Breast epithelium (tissue), 4 donors: ENCODE measurements at regions not wholly inside any gene's neighbourhood (a gene's known extent, or its start where the extent isn't known, plus 50 kb on each side); places are given as distances from the start of the nearest gene placed in this dataset.
A peak's percentile ranks its signal among the peaks of the same experiment; 100 is the strongest.

Experiments
- DNase-seq, 2 donors: peaks; one replicate each; pipeline ENCODE4 v3.0.0-alpha.2; 2019; ENCODE audit warnings: low spot score in 2 of 2
- H3K27ac ChIP-seq, 2 donors: fragments of 200-600 bp; sonication (generic) in 1 of 2; one replicate each; pipeline ENCODE4 v1.5.1; 2016 to 2019; ENCODE audit warnings: mild to moderate bottlenecking in 1 of 2
- H3K27me3 ChIP-seq, 2 donors: fragments of 200-600 bp; sonication (generic) in 1 of 2; one replicate each; pipeline versions ENCODE4 v1.5.1 to v1.6.0; 2017 to 2019; ENCODE audit warnings: control low read depth in 1 of 2, mild to moderate bottlenecking in 1 of 2
- H3K36me3 ChIP-seq: fragments of 200-600 bp; one replicate; pipeline ENCODE4 v1.5.1; 2019
- H3K4me1 ChIP-seq, 2 donors: fragments of 200-600 bp; sonication (generic); one replicate each; pipeline ENCODE4 v1.5.1; 2016 to 2019; ENCODE audit warnings: control low read depth in 1 of 2
- H3K4me3 ChIP-seq, 3 donors: fragments of 200-600 bp; sonication (generic); 1 replicate in 2 of 3; 2 replicates in 1 of 3; pipeline ENCODE4 v1.5.1; 2016 to 2019; ENCODE audit warnings: mild to moderate bottlenecking in 3 of 3, moderate library complexity in 2 of 3
- H3K9me3 ChIP-seq, 2 donors: fragments of 200-600 bp; sonication (generic) in 1 of 2; one replicate each; pipeline ENCODE4 v1.5.1; 2016 to 2019; ENCODE audit warnings: control low read depth in 1 of 2
- POLR2A ChIP-seq: fragments of 450-650 bp; IDR thresholded peaks from one replicate; pipeline ENCODE4 v1.6.1; 2016; ENCODE audit warnings: antibody characterized with exemption, mild to moderate bottlenecking, moderate library complexity
- POLR2AphosphoS5 ChIP-seq, 3 donors: sonication (generic); formaldehyde crosslinking; IDR thresholded peaks; one replicate each; pipeline ENCODE4 v1.6.1; 2017; ENCODE audit warnings: antibody characterized with exemption in 3 of 3
- intact Hi-C: fragments of 100-400 bp; cut with DNase I; formaldehyde crosslinking; loops from one replicate; pipeline ENCODE4 v1.15.1; 2023; ENCODE audit warnings: low total_unique reads
- TF ChIP-seq, protein P1 (sequence below), 3 donors: fragments of 450-650 bp; IDR thresholded peaks; one replicate each; pipeline ENCODE4 v1.5.1; 2016 to 2017; ENCODE audit warnings: antibody characterized with exemption in 3 of 3, mild to moderate bottlenecking in 3 of 3, moderate library complexity in 3 of 3

DNA sequence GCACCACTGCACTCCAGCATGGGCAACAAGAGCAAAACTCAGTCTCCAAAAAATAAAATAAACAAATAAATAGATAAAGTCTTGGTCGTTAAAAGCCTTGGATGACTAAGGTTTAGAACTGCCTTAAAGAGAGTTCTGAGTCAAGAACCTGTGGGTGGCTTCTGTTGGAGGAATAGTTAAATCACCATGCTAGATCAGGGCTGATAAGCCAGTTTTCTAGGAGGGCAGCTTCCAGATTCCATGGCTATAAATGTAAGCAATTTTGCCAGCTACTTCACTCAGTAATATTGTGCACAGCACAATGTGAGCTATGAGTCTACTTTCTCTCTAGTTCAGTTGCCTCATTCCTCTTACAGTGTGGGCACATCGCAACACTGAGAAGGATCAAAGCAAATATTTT lies 242.1 kb upstream of the NUDT12 start:
- Histone ChIP-seq H3K4me3 (no peak overlapping the region), H3K27ac (no peak overlapping the region), H3K9me3 (no peaks in the 10 kb centered on the region), H3K4me1 (peaks cover 0 to 5% of the 10 kb centered on the region in 2 donors), H3K27me3 (no peaks in the 10 kb centered on the region), H3K36me3 (no peaks in the 10 kb centered on the region)
- TF ChIP-seq, protein P1, sequence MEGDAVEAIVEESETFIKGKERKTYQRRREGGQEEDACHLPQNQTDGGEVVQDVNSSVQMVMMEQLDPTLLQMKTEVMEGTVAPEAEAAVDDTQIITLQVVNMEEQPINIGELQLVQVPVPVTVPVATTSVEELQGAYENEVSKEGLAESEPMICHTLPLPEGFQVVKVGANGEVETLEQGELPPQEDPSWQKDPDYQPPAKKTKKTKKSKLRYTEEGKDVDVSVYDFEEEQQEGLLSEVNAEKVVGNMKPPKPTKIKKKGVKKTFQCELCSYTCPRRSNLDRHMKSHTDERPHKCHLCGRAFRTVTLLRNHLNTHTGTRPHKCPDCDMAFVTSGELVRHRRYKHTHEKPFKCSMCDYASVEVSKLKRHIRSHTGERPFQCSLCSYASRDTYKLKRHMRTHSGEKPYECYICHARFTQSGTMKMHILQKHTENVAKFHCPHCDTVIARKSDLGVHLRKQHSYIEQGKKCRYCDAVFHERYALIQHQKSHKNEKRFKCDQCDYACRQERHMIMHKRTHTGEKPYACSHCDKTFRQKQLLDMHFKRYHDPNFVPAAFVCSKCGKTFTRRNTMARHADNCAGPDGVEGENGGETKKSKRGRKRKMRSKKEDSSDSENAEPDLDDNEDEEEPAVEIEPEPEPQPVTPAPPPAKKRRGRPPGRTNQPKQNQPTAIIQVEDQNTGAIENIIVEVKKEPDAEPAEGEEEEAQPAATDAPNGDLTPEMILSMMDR (IDR thresholded peaks at IDR 0.05), result no peak
- TF ChIP-seq POLR2AphosphoS5 (IDR thresholded peaks at IDR 0.05) (no peak), POLR2A (no peak)
- DNase-seq, result no peak
- intact Hi-C loops, result no loop called here

DNA sequence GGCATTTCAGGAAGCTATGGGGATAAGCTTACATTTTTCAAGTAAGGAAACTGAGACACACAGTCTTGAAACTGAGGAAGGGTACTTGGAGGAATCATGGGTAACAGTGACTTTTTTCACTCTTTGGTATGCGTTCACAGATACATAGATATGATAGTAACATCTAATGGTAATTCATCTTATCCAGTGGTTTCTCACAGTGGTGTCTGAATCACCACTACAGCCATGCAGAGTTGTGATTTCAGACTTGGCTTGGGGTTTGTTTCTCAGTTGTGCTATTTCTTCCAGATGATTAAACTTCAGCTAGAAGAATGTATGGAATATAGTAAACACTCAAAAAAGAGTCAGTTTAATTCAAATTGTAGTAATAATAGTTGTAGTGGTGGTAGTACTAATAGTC lies 239.1 kb upstream of the NUDT12 start:
- Histone ChIP-seq H3K27ac (no peak overlapping the region), H3K4me3 (no peak overlapping the region), H3K27me3 (no peaks in the 10 kb centered on the region), H3K4me1 (peaks cover 0 to 5% of the 10 kb centered on the region in 2 donors), H3K36me3 (no peaks in the 10 kb centered on the region), H3K9me3 (no peaks in the 10 kb centered on the region)
- TF ChIP-seq, protein P1 (IDR thresholded peaks at IDR 0.05), result no peak
- TF ChIP-seq POLR2AphosphoS5 (IDR thresholded peaks at IDR 0.05), result no peak
- TF ChIP-seq POLR2A, result no peak
- no peak for DNase-seq
- intact Hi-C loops, result no loop called here

- TF ChIP-seq POLR2AphosphoS5 (IDR thresholded peaks at IDR 0.05) (no peak), POLR2A (no peak)
- TF ChIP-seq, protein P1 (IDR thresholded peaks at IDR 0.05), result no peak
- DNase-seq, result no peak
- intact Hi-C loops, result no loop called here
- no peak overlapping the region for H3K4me3 ChIP-seq
- H3K27ac ChIP-seq, result peak overlapping the region; percentile 29 to 38
- H3K27me3 ChIP-seq, result no peaks in the 10 kb centered on the region
- H3K36me3 ChIP-seq, result no peaks in the 10 kb centered on the region
- H3K9me3 ChIP-seq, result no peaks in the 10 kb centered on the region
- peaks cover 0 to 5% of the 10 kb centered on the region in 2 donors for H3K4me1 ChIP-seq
These were observed 238.3 kb upstream of the NUDT12 start for GRCh38 chr5:103800741-103801495.

DNA sequence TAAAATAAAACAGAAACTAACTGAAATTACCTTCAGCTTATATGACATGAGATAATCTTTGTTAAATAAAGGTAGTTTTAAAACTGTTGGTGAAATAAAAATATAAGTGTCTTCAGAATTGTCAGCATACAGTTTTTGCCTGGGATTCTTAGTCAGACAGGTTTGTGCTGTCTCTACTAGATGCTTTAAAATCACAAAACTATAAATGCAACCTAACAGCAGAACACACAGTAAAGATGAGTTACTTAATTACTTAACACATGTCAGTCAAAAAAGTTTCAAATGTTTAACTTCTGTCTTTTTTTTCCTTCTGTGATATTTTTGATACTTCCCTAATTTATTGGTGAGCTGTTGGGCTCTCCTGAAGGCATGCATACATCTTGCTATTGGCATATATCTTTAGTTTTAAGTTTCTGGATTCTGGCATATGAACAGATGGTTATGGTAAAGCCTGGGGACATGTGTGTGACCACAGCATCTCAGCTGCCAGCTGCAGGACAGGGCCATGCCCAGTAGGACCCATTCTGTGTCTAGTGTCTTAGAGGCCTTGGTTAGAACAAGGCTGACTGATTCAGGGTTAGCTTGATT lies 231.1 kb upstream of the NUDT12 start:
- H3K4me3 ChIP-seq, result no peak overlapping the region
- H3K27me3 ChIP-seq, result no peaks in the 10 kb centered on the region
- no peak for DNase-seq
- no peaks in the 10 kb centered on the region for H3K36me3 ChIP-seq
- H3K27ac ChIP-seq, result no peak overlapping the region
- H3K9me3 ChIP-seq, result peaks cover 21 to 44% of the 10 kb centered on the region in 2 donors
- TF ChIP-seq, protein P1 (IDR thresholded peaks at IDR 0.05), result no peak
- no peak for TF ChIP-seq POLR2AphosphoS5 (IDR thresholded peaks at IDR 0.05)
- TF ChIP-seq POLR2A, result no peak
- intact Hi-C loops, result no loop called here
- no peaks in the 10 kb centered on the region for H3K4me1 ChIP-seq

- Histone ChIP-seq H3K27me3 (no peaks in the 10 kb centered on the region), H3K9me3 (peaks cover 7 to 12% of the 10 kb centered on the region in 2 donors), H3K4me3 (no peak overlapping the region), H3K36me3 (no peaks in the 10 kb centered on the region), H3K4me1 (no peaks in the 10 kb centered on the region), H3K27ac (no peak overlapping the region)
- intact Hi-C loops, result no loop called here
- no peak for DNase-seq
- TF ChIP-seq POLR2AphosphoS5 (IDR thresholded peaks at IDR 0.05), result no peak
- no peak for TF ChIP-seq POLR2A
- TF ChIP-seq, protein P1 (IDR thresholded peaks at IDR 0.05), result no peak
These were observed 223.0 kb upstream of the NUDT12 start for GRCh38 chr5:103785569-103785968.
